Breast epithelium (tissue), 4 donors: ENCODE measurements at regions not wholly inside any gene's neighbourhood (a gene's known extent, or its start where the extent isn't known, plus 50 kb on each side); places are given as distances from the start of the nearest gene placed in this dataset.

Source experiments
- DNase-seq, 2 donors: peaks; one replicate each; pipeline ENCODE4 v3.0.0-alpha.2; 2019; ENCODE audit warnings: low spot score in 2 of 2
- H3K27ac ChIP-seq, 2 donors: fragments of 200-600 bp; sonication (generic) in 1 of 2; one replicate each; pipeline ENCODE4 v1.5.1; 2016 to 2019; ENCODE audit warnings: mild to moderate bottlenecking in 1 of 2
- H3K27me3 ChIP-seq, 2 donors: fragments of 200-600 bp; sonication (generic) in 1 of 2; one replicate each; pipeline versions ENCODE4 v1.5.1 to v1.6.0; 2017 to 2019; ENCODE audit warnings: control low read depth in 1 of 2, mild to moderate bottlenecking in 1 of 2
- H3K36me3 ChIP-seq: fragments of 200-600 bp; one replicate; pipeline ENCODE4 v1.5.1; 2019
- H3K4me1 ChIP-seq, 2 donors: fragments of 200-600 bp; sonication (generic); one replicate each; pipeline ENCODE4 v1.5.1; 2016 to 2019; ENCODE audit warnings: control low read depth in 1 of 2
- H3K4me3 ChIP-seq, 3 donors: fragments of 200-600 bp; sonication (generic); 1 replicate in 2 of 3; 2 replicates in 1 of 3; pipeline ENCODE4 v1.5.1; 2016 to 2019; ENCODE audit warnings: mild to moderate bottlenecking in 3 of 3, moderate library complexity in 2 of 3
- H3K9me3 ChIP-seq, 2 donors: fragments of 200-600 bp; sonication (generic) in 1 of 2; one replicate each; pipeline ENCODE4 v1.5.1; 2016 to 2019; ENCODE audit warnings: control low read depth in 1 of 2
- POLR2A ChIP-seq: fragments of 450-650 bp; IDR thresholded peaks from one replicate; pipeline ENCODE4 v1.6.1; 2016; ENCODE audit warnings: antibody characterized with exemption, mild to moderate bottlenecking, moderate library complexity
- POLR2AphosphoS5 ChIP-seq, 3 donors: sonication (generic); formaldehyde crosslinking; IDR thresholded peaks; one replicate each; pipeline ENCODE4 v1.6.1; 2017; ENCODE audit warnings: antibody characterized with exemption in 3 of 3
- intact Hi-C: fragments of 100-400 bp; cut with DNase I; formaldehyde crosslinking; loops from one replicate; pipeline ENCODE4 v1.15.1; 2023; ENCODE audit warnings: low total_unique reads
- TF ChIP-seq, protein P1 (sequence below), 3 donors: fragments of 450-650 bp; IDR thresholded peaks; one replicate each; pipeline ENCODE4 v1.5.1; 2016 to 2017; ENCODE audit warnings: antibody characterized with exemption in 3 of 3, mild to moderate bottlenecking in 3 of 3, moderate library complexity in 3 of 3

DNA sequence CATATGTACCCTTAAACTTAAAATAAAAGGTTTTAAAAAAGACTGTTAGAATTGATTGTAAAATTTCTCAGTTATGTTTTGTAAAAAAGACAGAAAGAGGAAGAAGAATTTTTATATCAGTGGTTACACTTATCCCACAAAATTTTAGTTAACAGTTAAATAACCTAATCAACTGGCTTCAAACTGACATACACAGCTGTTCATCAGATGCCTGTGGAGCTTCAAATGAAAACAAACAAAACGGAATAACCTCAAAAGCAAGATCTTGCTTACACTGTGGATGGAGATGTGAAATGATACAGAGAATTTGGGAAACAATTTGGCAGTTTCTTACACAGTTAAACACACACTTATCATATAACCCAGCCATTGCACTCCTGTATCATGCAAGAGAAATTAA lies 521.0 kb downstream of the ETS1 start:
- Histone ChIP-seq H3K4me3 (no peak overlapping the region), H3K36me3 (no peaks in the 10 kb centered on the region), H3K9me3 (peaks cover 0 to 7% of the 10 kb centered on the region in 2 donors), H3K27me3 (no peaks in the 10 kb centered on the region), H3K4me1 (no peaks in the 10 kb centered on the region), H3K27ac (no peak overlapping the region)
- no peak for DNase-seq
- intact Hi-C loops = no loop called here
- TF ChIP-seq, protein P1, sequence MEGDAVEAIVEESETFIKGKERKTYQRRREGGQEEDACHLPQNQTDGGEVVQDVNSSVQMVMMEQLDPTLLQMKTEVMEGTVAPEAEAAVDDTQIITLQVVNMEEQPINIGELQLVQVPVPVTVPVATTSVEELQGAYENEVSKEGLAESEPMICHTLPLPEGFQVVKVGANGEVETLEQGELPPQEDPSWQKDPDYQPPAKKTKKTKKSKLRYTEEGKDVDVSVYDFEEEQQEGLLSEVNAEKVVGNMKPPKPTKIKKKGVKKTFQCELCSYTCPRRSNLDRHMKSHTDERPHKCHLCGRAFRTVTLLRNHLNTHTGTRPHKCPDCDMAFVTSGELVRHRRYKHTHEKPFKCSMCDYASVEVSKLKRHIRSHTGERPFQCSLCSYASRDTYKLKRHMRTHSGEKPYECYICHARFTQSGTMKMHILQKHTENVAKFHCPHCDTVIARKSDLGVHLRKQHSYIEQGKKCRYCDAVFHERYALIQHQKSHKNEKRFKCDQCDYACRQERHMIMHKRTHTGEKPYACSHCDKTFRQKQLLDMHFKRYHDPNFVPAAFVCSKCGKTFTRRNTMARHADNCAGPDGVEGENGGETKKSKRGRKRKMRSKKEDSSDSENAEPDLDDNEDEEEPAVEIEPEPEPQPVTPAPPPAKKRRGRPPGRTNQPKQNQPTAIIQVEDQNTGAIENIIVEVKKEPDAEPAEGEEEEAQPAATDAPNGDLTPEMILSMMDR (IDR thresholded peaks at IDR 0.05) = no peak

DNA sequence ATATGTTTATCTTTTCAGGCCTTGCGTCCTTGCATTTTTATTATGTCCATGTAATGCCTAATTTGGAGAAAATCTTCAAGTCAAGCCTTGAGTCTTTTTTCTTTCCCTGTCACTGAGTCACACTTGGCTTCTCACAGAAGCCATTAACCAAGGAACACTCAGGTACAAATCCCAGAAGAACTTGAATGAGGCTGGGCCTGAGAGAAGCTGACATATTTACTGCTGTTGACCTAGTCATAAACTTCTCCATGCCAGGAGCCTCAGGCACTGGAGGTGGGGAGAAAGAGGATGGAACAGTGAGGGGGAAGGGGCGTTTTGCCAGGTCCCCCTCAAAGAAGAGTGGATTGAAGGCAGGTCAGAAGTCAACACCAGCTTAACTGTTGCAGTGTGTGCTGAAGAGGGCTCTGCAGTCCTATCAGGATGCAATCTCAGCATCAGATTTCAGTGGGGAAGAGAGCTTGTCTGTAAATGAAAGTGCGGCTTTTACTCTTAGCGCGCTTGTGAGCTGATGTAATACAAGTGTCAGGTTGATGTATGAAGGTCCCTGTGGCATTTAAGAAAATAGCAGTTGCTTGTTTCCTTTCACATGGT lies 526.0 kb downstream of the ETS1 start:
- intact Hi-C loops = no loop called here
- DNase-seq = no peak
- Histone ChIP-seq H3K9me3 (peaks cover 0 to 7% of the 10 kb centered on the region in 2 donors), H3K27me3 (no peaks in the 10 kb centered on the region), H3K4me1 (no peaks in the 10 kb centered on the region), H3K36me3 (no peaks in the 10 kb centered on the region), H3K4me3 (no peak overlapping the region), H3K27ac (no peak overlapping the region)
- TF ChIP-seq, protein P1 (IDR thresholded peaks at IDR 0.05) = no peak

DNA sequence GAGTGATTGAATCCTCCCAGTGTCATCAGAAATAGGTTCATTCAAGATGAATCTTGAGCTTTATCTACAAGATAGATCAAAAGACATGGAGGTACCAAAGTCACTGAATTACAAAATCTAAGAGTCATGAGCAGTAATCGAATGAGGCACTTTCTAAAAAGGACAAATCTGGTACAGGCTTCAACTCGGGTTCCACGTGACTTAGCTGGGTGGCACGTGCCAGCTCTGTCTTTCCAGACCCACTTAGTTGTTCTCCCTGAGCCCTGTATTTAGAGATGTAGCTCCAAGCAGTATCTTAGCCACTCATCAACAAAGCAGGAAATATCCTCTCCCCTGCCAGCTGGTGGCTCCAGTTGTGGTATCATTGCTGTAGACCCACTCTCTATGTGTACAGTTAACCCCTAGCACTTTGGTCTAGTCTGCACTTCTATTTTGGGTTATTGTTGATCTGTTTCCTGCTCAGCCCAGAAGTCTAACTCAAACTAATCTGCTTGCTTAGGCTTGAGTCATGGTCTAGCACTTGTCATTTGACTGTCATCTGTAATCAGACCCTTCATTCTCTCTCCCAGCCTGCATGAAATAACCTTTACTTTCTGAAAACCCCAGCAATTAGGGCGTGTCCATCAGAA lies 528.7 kb downstream of the ETS1 start:
- Histone ChIP-seq H3K4me3 (no peak overlapping the region), H3K27ac (no peak overlapping the region), H3K9me3 (peaks cover 0 to 2% of the 10 kb centered on the region in 2 donors), H3K4me1 (no peaks in the 10 kb centered on the region), H3K27me3 (no peaks in the 10 kb centered on the region), H3K36me3 (no peaks in the 10 kb centered on the region)
- DNase-seq = no peak
- TF ChIP-seq, protein P1 (IDR thresholded peaks at IDR 0.05) = no peak
- no peak for TF ChIP-seq POLR2AphosphoS5 (IDR thresholded peaks at IDR 0.05)
- intact Hi-C loops = no loop called here

DNA sequence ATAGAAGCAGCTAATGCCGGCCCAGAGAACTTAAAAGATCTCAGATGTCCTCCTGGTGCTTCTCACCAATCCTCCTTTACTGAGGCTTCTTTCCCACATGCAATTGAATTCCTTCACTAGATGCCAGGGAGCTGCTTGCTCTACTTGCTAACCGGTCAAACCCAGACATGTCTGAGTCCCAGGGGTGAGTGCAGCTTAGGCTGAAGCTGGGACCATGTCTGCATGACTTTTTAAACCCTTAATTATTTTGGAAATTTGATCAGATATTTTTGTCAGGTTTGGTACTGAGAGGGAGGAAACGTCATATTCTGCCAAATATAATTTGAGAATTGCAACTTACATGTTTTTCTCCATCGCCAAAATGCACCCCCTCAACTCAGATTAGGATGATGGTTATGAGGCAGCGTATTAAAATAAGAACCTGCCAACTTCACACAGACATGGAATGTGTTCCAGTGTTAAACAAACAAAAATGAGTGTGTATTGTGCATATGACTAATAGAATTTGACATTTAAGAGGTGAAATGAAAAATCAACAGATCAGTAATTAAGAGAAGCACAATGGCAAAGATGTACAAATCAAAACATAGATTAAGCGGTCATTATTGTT lies 529.5 kb downstream of the ETS1 start:
- no peak overlapping the region for H3K27ac ChIP-seq
- TF ChIP-seq POLR2A (no peak), POLR2AphosphoS5 (IDR thresholded peaks at IDR 0.05) (no peak)
- TF ChIP-seq, protein P1 (IDR thresholded peaks at IDR 0.05) = no peak
- H3K4me3 ChIP-seq = no peak overlapping the region
- no peaks in the 10 kb centered on the region for H3K9me3 ChIP-seq
- no peaks in the 10 kb centered on the region for H3K4me1 ChIP-seq
- H3K27me3 ChIP-seq = no peaks in the 10 kb centered on the region
- no peak for DNase-seq
- no peaks in the 10 kb centered on the region for H3K36me3 ChIP-seq
- intact Hi-C loops = no loop called here

DNA sequence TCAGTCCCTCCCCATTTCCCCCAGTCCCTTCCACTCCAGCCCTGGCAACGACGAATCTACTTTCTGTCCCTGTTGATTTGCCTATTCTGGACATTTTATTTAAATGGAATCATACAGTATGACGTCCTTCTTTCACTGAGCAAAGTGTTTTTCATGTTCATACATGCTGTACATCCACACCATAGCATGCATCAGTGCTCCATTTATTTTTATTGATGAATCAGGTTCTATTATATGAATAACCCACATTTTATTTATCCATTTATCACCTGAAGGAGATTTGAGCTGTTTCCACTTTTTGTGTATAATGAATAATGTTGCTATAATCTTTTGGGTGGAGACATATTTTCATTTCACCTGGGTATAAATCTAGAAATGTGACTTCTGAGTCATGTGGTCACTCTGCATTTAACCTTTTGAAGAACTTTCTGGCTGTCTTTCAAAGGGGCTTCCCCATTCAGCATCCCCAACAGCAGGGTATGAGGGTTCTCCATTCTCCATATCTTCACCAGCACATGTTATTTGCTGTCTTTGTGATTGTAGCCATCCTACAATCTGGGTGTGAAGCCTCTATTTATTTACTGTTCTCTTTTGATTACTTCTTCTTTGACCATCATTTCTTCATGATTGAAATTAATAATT lies 531.7 kb downstream of the ETS1 start:
- intact Hi-C loops = no loop called here
- no peak overlapping the region for H3K4me3 ChIP-seq
- H3K4me1 ChIP-seq = no peaks in the 10 kb centered on the region
- TF ChIP-seq POLR2AphosphoS5 (IDR thresholded peaks at IDR 0.05) (no peak), POLR2A (no peak)
- TF ChIP-seq, protein P1 (IDR thresholded peaks at IDR 0.05) = no peak
- no peak for DNase-seq
- H3K27ac ChIP-seq = no peak overlapping the region
- H3K27me3 ChIP-seq = no peaks in the 10 kb centered on the region
- H3K9me3 ChIP-seq = no peaks in the 10 kb centered on the region
- no peaks in the 10 kb centered on the region for H3K36me3 ChIP-seq
